GM18517 (cell line): ENCODE measurements at regions not wholly inside any gene's neighbourhood (a gene's known extent, or its start where the extent isn't known, plus 50 kb on each side); places are given as distances from the start of the nearest gene placed in this dataset.
"Not testable (repeated sequence)": the region's sequence is repeated elsewhere in the genome, so short reads cannot be mapped to it uniquely, and the experiment has no call there.

ENCODE experiments used
- ATAC-seq: cut with Tn5 transposase; IDR thresholded peaks from one replicate; pipeline ENCODE4 v1.9.1; 2021; ENCODE audit warnings: mild to moderate bottlenecking, moderate library complexity; ENCODE audit not compliant: unreplicated experiment

- ATAC-seq, result no peak
These were observed 175.0 kb downstream of the FAM43A start for GRCh38 chr3:194860725-194861124.

GRCh38 chr3:194861375-194861774 is 175.7 kb downstream of the FAM43A start:
- no peak for ATAC-seq

GRCh38 chr3:194865061-194865460 is 179.4 kb downstream of the FAM43A start:
- ATAC-seq, result no peak

GRCh38 chr3:194865615-194866014 is 179.9 kb downstream of the FAM43A start:
- ATAC-seq, result no peak

GRCh38 chr3:194866236-194866635 is 180.6 kb downstream of the FAM43A start:
- ATAC-seq, result no peak

GRCh38 chr3:194867270-194867983 is 181.7 kb downstream of the FAM43A start:
- ATAC-seq, result no peak

GRCh38 chr3:194868831-194869230 is 183.1 kb downstream of the FAM43A start:
- no peak for ATAC-seq

GRCh38 chr3:194869482-194870169 is 183.9 kb downstream of the FAM43A start:
- no peak for ATAC-seq

- no peak for ATAC-seq
These were observed 184.9 kb downstream of the FAM43A start for GRCh38 chr3:194870394-194871110.

GRCh38 chr3:194871143-194871863 is 185.6 kb downstream of the FAM43A start:
- ATAC-seq, result no peak

- ATAC-seq, result no peak
These were observed 186.4 kb downstream of the FAM43A start for GRCh38 chr3:194871864-194872668.

- no peak for ATAC-seq
These were observed 186.9 kb downstream of the FAM43A start for GRCh38 chr3:194872669-194872977.

GRCh38 chr3:194873474-194873873 is 187.8 kb downstream of the FAM43A start:
- not testable (repeated sequence) for ATAC-seq

- ATAC-seq, result no peak
These were observed 188.5 kb downstream of the FAM43A start for GRCh38 chr3:194874206-194874605.

GRCh38 chr3:194874783-194875182 is 189.1 kb downstream of the FAM43A start:
- no peak for ATAC-seq

- ATAC-seq, result no peak
These were observed 190.1 kb downstream of the FAM43A start for GRCh38 chr3:194875581-194876402.

GRCh38 chr3:194876403-194877095 is 190.9 kb downstream of the FAM43A start:
- no peak for ATAC-seq

GRCh38 chr3:194877291-194878119 is 191.8 kb downstream of the FAM43A start:
- no peak for ATAC-seq
